GM12875 (cell line): ENCODE measurements at regions not wholly inside any gene's neighbourhood (a gene's known extent, or its start where the extent isn't known, plus 50 kb on each side); places are given as distances from the start of the nearest gene placed in this dataset.
A peak's percentile ranks its signal among the peaks of the same experiment; 100 is the strongest.

ENCODE experiments used
- H3K4me3 ChIP-seq: one replicate; pipeline ENCODE4 v1.5.1; 2011; ENCODE audit warnings: low read depth, low read length, control low read depth
- TF ChIP-seq, protein P1 (sequence below): IDR thresholded peaks from 2 replicates; pipeline ENCODE4 v1.5.1; 2011; ENCODE audit warnings: low read depth, mild to moderate bottlenecking, control low read depth, inconsistent platforms, low read length, moderate library complexity, borderline replicate concordance; ENCODE audit not compliant: insufficient read depth

DNA sequence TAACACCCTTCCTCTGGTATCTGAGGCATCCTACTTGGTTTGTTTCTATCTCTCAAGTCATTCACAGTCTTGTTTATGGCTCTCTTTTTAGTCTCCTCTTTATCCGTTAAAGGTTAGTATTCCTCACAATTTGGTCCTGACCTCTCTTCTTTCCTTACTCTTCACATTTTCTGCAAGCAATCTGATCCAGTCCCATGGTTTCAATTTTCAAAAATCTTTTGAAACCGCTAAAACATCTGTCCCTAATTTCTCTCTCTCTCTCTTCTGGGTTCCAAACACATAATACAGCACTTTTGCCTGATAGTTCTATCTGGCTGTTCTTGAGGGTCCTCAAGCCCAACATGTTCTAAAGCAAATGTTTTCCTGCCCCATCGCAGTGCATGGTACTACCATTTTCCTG is 149.0 kb downstream of the SERPINI1 start:
- no peak overlapping the region for H3K4me3 ChIP-seq
- TF ChIP-seq, protein P1, sequence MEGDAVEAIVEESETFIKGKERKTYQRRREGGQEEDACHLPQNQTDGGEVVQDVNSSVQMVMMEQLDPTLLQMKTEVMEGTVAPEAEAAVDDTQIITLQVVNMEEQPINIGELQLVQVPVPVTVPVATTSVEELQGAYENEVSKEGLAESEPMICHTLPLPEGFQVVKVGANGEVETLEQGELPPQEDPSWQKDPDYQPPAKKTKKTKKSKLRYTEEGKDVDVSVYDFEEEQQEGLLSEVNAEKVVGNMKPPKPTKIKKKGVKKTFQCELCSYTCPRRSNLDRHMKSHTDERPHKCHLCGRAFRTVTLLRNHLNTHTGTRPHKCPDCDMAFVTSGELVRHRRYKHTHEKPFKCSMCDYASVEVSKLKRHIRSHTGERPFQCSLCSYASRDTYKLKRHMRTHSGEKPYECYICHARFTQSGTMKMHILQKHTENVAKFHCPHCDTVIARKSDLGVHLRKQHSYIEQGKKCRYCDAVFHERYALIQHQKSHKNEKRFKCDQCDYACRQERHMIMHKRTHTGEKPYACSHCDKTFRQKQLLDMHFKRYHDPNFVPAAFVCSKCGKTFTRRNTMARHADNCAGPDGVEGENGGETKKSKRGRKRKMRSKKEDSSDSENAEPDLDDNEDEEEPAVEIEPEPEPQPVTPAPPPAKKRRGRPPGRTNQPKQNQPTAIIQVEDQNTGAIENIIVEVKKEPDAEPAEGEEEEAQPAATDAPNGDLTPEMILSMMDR = no peak

DNA sequence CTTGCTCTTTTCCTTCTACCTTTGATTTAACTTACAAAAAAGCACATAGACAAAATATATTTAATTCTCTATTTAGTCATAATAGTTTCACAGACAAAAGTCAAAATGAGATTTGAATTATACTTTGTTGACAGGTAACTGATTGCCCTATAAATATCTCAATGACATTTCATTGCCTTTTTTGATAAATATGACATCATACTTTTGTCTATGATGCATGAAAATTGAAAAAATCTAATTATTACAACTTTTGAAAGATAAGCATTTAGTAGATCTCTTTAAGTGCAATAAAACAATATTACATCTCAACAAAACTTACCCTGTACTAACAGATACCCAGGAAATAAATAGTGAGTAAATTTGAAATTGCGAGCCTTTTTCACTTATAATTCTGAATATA is 147.9 kb downstream of the SERPINI1 start:
- TF ChIP-seq, protein P1 = no peak
- no peak overlapping the region for H3K4me3 ChIP-seq

DNA sequence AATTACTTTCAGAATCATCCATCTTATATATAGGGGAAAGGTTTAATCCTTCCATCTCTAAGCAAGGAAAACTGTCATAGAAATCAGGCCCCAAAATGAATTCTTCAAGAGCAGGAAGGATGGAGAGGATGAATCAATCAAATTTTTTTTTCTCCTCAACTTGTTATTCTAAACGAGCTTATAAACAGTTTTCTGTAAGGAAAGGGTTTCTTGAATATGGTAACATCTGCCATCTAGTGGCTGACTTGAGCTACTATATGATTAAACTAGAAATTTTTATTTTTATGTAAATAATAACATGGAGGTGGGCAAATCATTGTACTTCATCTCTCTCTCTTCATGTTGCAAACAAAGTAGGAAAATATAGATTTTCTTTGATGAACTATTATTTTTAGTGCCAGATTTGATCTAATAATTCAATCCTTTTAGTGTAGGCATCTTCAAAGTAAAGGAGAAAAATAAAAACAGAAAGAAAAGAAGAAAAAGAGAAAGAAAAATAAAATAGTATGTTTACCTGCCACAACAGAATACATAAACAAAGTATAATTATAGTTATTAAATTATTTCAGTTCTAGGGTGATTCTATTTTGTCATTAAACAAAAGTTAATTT is 146.6 kb downstream of the SERPINI1 start:
- no peak overlapping the region for H3K4me3 ChIP-seq
- TF ChIP-seq, protein P1 = peak; percentile 26; the same call in 1 of the 2 replicates

DNA sequence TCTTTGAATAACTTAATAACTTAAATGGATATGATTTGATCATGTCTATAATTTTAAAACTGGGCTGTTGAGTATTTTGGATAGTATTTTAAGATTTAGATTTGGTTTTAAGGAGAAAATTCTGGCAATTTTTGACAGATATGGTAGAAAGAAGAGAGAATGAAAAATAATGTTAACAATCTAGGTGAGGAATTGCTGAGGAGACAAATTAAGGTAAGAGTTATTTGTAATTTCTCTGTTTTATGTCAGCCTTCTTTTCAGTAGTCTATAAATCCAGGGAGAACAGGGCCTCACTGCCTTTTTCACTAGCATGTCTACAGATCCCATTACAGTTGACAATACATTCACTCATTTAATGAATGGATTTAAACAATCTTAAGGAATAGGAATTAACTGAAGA is 144.7 kb downstream of the SERPINI1 start:
- TF ChIP-seq, protein P1 = no peak
- no peak overlapping the region for H3K4me3 ChIP-seq

DNA sequence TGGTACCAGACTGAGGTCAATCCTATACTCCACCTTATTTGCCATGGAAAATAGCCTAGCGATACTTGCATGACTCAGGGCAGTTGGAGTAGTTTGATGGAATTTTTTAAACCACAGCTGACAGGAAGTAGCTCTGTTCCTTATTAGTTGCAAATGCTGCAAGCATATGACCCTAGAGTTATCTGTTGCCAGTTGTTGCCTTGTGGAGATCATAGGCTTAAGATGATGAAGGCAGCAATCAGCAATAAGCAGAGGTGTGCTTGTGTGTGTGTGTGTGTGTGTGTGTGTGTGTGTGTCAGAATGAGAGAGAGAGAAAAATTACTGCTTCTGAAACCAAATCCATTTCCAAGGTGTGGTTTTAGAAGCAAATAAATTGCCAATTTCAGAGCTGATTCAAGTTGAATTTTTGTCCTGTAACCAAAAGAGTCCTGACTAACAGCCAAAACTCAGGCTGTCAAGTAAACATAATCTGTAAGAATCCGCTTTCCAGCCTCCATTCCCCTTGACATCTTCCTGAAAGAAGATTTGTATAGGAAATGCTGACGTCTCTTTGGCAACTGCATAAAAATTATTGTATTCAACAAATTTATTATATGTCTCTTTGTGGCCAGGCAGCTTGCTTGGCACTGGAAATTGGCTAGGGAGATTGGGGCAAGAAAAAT is 141.2 kb downstream of the SERPINI1 start:
- H3K4me3 ChIP-seq = no peak overlapping the region
- TF ChIP-seq, protein P1 = no peak
